HFF-Myc (cell line): ENCODE measurements at regions not wholly inside any gene's neighbourhood (a gene's known extent, or its start where the extent isn't known, plus 50 kb on each side); places are given as distances from the start of the nearest gene placed in this dataset.

Source experiments
- DNase-seq: peaks from one replicate; pipeline ENCODE4 v3.0.0-alpha.2; 2011; ENCODE audit warnings: low read depth; ENCODE audit errors: extremely low read depth
- H3K4me3 ChIP-seq: replicated peaks from 2 replicates; pipeline ENCODE4 v1.5.1; 2011; ENCODE audit warnings: low read depth, mild to moderate bottlenecking, control low read depth, low read length
- TF ChIP-seq, protein P1 (sequence below): IDR thresholded peaks from 2 replicates; pipeline ENCODE4 v1.5.1; 2012; ENCODE audit warnings: mild to moderate bottlenecking, low read depth, low read length, control low read depth; ENCODE audit errors: missing control alignments

DNA sequence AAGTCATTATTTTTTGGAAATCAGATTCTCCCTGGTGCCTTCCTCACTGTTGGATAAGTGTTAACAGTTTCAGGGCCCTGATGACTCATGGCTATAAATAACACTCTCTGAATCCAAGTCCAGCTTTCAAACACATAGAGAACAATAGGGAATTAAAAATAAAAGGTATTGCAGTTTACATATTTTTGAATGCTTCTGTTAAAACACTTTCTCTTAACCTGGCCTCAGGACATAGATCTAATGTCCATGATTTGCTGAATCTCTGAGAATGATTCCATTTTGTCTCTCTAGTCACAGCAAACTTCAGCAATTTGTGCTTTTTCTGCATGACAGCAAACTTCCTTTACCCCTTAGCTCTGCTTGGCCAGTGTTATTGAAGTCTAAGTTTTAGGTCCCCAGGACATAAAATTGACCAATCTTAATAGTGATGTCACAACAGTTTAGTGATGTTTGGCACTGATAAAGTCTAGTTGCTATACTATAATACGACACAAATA, 1192.4 kb upstream of the CITED2 start:
- TF ChIP-seq, protein P1, sequence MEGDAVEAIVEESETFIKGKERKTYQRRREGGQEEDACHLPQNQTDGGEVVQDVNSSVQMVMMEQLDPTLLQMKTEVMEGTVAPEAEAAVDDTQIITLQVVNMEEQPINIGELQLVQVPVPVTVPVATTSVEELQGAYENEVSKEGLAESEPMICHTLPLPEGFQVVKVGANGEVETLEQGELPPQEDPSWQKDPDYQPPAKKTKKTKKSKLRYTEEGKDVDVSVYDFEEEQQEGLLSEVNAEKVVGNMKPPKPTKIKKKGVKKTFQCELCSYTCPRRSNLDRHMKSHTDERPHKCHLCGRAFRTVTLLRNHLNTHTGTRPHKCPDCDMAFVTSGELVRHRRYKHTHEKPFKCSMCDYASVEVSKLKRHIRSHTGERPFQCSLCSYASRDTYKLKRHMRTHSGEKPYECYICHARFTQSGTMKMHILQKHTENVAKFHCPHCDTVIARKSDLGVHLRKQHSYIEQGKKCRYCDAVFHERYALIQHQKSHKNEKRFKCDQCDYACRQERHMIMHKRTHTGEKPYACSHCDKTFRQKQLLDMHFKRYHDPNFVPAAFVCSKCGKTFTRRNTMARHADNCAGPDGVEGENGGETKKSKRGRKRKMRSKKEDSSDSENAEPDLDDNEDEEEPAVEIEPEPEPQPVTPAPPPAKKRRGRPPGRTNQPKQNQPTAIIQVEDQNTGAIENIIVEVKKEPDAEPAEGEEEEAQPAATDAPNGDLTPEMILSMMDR = no peak
- no peak for DNase-seq

DNA sequence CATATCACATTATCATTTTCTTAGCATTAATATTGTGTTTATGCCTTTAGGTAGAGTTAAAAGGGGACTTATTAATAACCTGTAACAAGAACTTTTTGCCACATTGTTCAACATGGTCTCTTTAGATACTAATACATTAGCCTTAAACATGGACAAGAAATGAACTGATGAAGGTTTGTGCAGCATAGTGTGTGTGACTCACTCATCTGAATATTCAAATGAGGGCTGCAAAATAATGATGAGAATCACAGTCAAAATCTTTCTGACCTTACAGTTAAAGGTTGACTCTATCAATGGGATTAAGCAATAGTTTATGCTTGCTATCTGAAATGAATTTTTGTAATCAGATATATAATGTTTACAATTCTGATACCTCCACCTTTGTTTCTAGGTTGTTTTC, 1189.3 kb upstream of the CITED2 start:
- TF ChIP-seq, protein P1 = no peak
- DNase-seq = no peak
- H3K4me3 ChIP-seq = no peak overlapping the region

More for the DNA sequence above, 1192.4 kb upstream of the CITED2 start:
- H3K4me3 ChIP-seq = no peak overlapping the region

DNA sequence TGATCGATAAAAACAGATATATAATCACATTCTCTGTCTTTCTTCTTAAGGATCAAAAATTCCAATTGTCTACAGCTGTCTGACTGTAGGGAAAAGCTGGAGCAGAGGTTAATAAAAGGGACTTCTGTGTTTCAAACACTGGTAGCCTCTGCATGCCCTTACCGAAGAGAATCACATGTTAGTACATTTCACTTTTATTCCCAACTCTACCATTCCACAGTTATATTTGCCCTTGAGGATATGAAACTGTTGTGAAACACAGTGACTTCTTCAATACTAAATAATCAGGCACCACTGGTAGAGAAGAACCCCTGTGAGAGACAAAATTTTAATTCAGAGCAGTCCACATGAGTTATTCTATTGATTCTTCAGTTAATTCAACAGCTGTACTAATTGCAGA, 1187.3 kb upstream of the CITED2 start:
- H3K4me3 ChIP-seq = no peak overlapping the region
- TF ChIP-seq, protein P1 = no peak
- DNase-seq = no peak

DNA sequence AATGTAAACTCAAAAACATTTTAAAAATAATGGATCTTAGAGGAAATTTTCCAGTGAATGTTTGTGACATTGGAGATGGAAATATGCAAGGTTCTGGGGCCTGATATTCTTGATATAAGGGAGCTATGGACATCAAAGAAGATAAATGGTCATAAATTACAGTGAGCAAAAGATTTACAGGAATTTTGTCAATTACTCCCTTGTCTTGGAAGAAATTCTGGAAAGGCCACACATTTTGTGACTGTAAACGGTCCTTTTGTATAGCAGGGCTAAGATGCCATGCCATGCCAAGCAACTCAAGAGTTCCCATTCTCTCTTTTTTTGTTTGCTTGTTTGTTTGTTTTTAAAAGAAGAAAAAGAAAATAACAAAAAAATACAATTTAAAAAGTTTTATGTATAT, 1186.2 kb upstream of the CITED2 start:
- DNase-seq = no peak
- TF ChIP-seq, protein P1 = no peak
- H3K4me3 ChIP-seq = no peak overlapping the region

DNA sequence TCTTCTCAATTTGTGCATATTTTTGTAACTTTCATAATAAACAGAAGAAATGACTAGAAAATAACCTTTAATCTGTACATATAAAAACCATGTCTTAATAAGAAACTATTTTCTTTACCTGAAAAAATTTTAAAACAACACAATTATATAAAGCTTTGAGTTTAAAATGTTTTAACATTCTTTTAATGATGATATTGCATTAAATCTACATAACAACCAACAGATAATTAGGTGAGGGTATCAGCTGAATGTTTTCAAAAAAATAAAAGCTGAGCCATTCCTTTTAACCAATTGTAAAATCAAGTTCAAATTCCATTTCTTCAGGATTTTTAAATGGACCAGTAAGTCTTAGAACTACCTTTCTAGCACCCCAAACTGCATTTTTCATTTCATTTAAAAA, 1185.0 kb upstream of the CITED2 start:
- DNase-seq = no peak
- TF ChIP-seq, protein P1 = no peak
- no peak overlapping the region for H3K4me3 ChIP-seq

DNA sequence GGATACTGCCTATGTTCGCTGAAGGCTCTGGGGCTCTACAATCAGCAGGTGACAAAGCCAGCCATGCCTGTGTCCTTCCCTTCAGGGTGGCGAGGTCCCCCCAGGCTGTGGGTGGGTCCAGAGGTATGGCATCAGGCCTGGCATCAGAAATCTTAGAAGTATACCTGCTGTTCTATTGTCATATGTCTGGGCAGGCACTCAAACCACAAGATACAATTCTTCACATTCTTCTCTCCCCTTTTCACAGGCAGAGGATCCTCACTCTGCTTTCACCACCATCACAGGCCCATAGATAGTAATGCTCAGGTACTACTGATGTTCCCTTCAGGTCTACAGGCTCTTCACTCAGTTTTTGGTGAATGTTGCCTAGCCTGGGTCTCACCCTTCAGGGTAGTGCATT, 1180.0 kb upstream of the CITED2 start:
- H3K4me3 ChIP-seq = no peak overlapping the region
- TF ChIP-seq, protein P1 = no peak
- DNase-seq = no peak

DNA sequence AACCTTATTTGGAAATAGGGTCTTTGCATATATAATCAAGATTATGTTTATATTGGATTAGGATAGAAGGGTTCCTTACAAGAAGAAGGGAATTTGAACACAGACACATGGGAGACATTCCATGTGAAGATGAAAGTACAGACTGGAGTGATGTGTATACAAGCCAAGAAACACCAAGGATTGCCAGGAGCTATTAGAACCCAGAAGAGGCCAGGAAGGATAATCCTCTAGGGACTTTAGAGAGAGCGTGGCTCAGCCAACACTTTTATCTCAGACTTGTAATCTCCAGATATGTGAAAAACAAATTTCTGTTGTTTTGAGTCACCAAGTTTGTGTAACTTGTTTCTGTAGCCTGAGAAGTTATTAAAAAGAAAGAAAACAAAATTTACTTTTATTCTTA, 1173.9 kb upstream of the CITED2 start:
- no peak for DNase-seq
- H3K4me3 ChIP-seq = no peak overlapping the region
- TF ChIP-seq, protein P1 = no peak
